Endothelial cell of umbilical vein (primary cell): ENCODE measurements at regions not wholly inside any gene's neighbourhood (a gene's known extent, or its start where the extent isn't known, plus 50 kb on each side); places are given as distances from the start of the nearest gene placed in this dataset.

ENCODE experiments used
- BruUV-seq: library from RNA; stranded (reverse); fragments of 400-500 nt; replicated peaks from 2 replicates; lab custom pipeline; 2021; lab: Mats Ljungman, UMichigan
- CTCF ChIA-PET: fragments of 300-600, 350-600 bp; sonication (Branson Sonifier 250); formaldehyde crosslinking; loops from one replicate; lab custom pipeline; 2021; ENCODE audit warnings: antibody characterized with exemption, inconsistent platforms; lab: Charles Lee
- POLR2A ChIA-PET: fragments of 300-600, 350-600 bp; sonication (Branson Sonifier 250); formaldehyde crosslinking; loops from one replicate; lab custom pipeline; 2021; ENCODE audit warnings: antibody characterized with exemption, inconsistent platforms; lab: Charles Lee
- DNase-seq: peaks from one replicate; pipeline ENCODE4 v3.0.0-alpha.2; 2011; ENCODE audit warnings: low read depth, low spot score
- FAIRE-seq: peaks from 2 replicates; lab custom pipeline; 2011; peaks lifted over from hg19 to GRCh38; lab: Jason Lieb, UNC
- H2AFZ ChIP-seq: 2 replicates; pipeline ENCODE4 v1.6.0; 2012; ENCODE audit warnings: low read depth, low read length, control low read depth, inconsistent platforms
- H3K27ac ChIP-seq: 2 replicates; pipeline ENCODE4 v1.5.1; 2011; ENCODE audit warnings: low read depth, mild to moderate bottlenecking, control low read depth, low read length, moderate library complexity; ENCODE audit not compliant: insufficient read depth
- H3K27me3 ChIP-seq, 2 experiments: 2 replicates each; pipeline versions ENCODE4 v1.6.0 to v1.6.1; 2011; ENCODE audit warnings: low read length in 2 of 2, mixed read lengths in 1 of 2; ENCODE audit not compliant: control insufficient read depth in 2 of 2, insufficient read depth in 2 of 2
- H3K36me3 ChIP-seq, 2 experiments: 2 replicates in 1 of 2; 3 replicates in 1 of 2; pipeline ENCODE4 v1.5.1; 2011; ENCODE audit warnings: low read length in 2 of 2, mild to moderate bottlenecking in 1 of 2, moderate library complexity in 1 of 2; ENCODE audit not compliant: control insufficient read depth in 2 of 2, insufficient read depth in 2 of 2; ENCODE audit errors: extremely low read depth in 1 of 2
- H3K4me1 ChIP-seq: 3 replicates; pipeline ENCODE4 v1.5.1; 2011; ENCODE audit warnings: mild to moderate bottlenecking, low read length; ENCODE audit not compliant: control insufficient read depth, insufficient read depth; ENCODE audit errors: extremely low read depth
- H3K4me2 ChIP-seq: 2 replicates; pipeline ENCODE4 v1.6.1; 2011; ENCODE audit warnings: low read length, control low read depth, mixed read lengths; ENCODE audit not compliant: insufficient read depth
- H3K4me3 ChIP-seq, 3 experiments: fragments of 200-600 bp in 1 of 3; sonication (generic), shearing (Covaris generic) in 1 of 3; replicated peaks in 1 of 3; 2 replicates each; pipeline ENCODE4 v1.5.1; 2011 to 2016; ENCODE audit warnings: control low read depth in 3 of 3, low read length in 3 of 3, mild to moderate bottlenecking in 2 of 3, inconsistent platforms in 1 of 3, low read depth in 1 of 3, moderate library complexity in 1 of 3; ENCODE audit not compliant: insufficient read depth in 1 of 3
- H3K79me2 ChIP-seq: 2 replicates; pipeline ENCODE4 v1.6.0; 2012; ENCODE audit warnings: low read length, inconsistent platforms; ENCODE audit not compliant: control insufficient read depth, insufficient read depth
- H3K9ac ChIP-seq: replicated peaks from 2 replicates; pipeline ENCODE3; 2011; ENCODE audit warnings: low read length, control low read depth; ENCODE audit not compliant: insufficient read depth; ENCODE audit errors: extremely low read depth
- H3K9me1 ChIP-seq: replicated peaks from 3 replicates; pipeline ENCODE4 v1.6.0; 2011; ENCODE audit warnings: mild to moderate bottlenecking, low read length; ENCODE audit not compliant: control insufficient read depth, insufficient read depth; ENCODE audit errors: extremely low read depth
- H3K9me3 ChIP-seq: replicated peaks from 2 replicates; pipeline ENCODE4 v1.5.1; 2012; ENCODE audit warnings: low read length, inconsistent platforms; ENCODE audit not compliant: control insufficient read depth, insufficient read depth
- H4K20me1 ChIP-seq: replicated peaks from 2 replicates; pipeline ENCODE3; 2011; ENCODE audit warnings: mild to moderate bottlenecking, low read length; ENCODE audit not compliant: control insufficient read depth, insufficient read depth; ENCODE audit errors: extremely low read depth
- EZH2 ChIP-seq: IDR thresholded peaks from 2 replicates; pipeline ENCODE4 v1.6.1; 2012; ENCODE audit warnings: borderline replicate concordance, low read depth, mild to moderate bottlenecking, moderate library complexity, low read length, inconsistent platforms; ENCODE audit not compliant: severe bottlenecking
- FOS ChIP-seq: IDR thresholded peaks from 2 replicates; pipeline ENCODE4 v1.6.1; 2011; ENCODE audit warnings: mild to moderate bottlenecking, low read length, moderate library complexity, borderline replicate concordance; ENCODE audit not compliant: insufficient read depth
- GATA2 ChIP-seq: IDR thresholded peaks from 2 replicates; pipeline ENCODE4 v1.7.0; 2011; ENCODE audit warnings: low read depth, mild to moderate bottlenecking, moderate library complexity, mixed read lengths, low read length; ENCODE audit not compliant: insufficient read length, insufficient read depth
- JUN ChIP-seq: IDR thresholded peaks from 2 replicates; pipeline ENCODE4 v1.6.1; 2011; ENCODE audit warnings: borderline replicate concordance, low read depth; ENCODE audit not compliant: insufficient read length, insufficient read depth
- MYC ChIP-seq: IDR thresholded peaks from one replicate; pipeline ENCODE4 v1.6.1; 2011; ENCODE audit warnings: mild to moderate bottlenecking, low read depth, low read length
- POLR2A ChIP-seq: IDR thresholded peaks from 2 replicates; pipeline ENCODE4 v1.6.1; 2012; ENCODE audit warnings: low read depth, mild to moderate bottlenecking, control low read depth, low read length
- POLR2AphosphoS5 ChIP-seq: IDR thresholded peaks from 2 replicates; pipeline ENCODE4 v1.6.1; 2012; ENCODE audit warnings: low read depth, mild to moderate bottlenecking, control low read depth, low read length, moderate library complexity; ENCODE audit not compliant: insufficient read depth
- dilution Hi-C: fragments of 300-500 bp; cut with MboI; formaldehyde crosslinking; loops from one replicate; pipeline ENCODE4 v1.15.0; 2019; ENCODE audit warnings: low sequenced_read_pairs; ENCODE audit not compliant: extremely low pct_ligation_motif_present
- intact Hi-C: fragments of 100-400 bp; cut with micrococcal nuclease; formaldehyde crosslinking; loops from one replicate; pipeline ENCODE4 v1.10.0; 2022
- TF ChIP-seq, protein P1 (sequence below), 2 donors: IDR thresholded peaks; 1 replicate in 1 of 2; 2 replicates in 1 of 2; pipeline ENCODE4 v1.5.1; 2011; ENCODE audit warnings: low read length in 2 of 2, mild to moderate bottlenecking in 2 of 2, moderate library complexity in 2 of 2, control low read depth in 1 of 2, inconsistent platforms in 1 of 2, low read depth in 1 of 2; ENCODE audit not compliant: insufficient read depth in 1 of 2; ENCODE audit errors: extremely low read depth in 1 of 2
- TF ChIP-seq, protein P2 (sequence below): IDR thresholded peaks from 2 replicates; pipeline ENCODE4 v1.6.1; 2011; ENCODE audit not compliant: insufficient read depth, insufficient read length

DNA sequence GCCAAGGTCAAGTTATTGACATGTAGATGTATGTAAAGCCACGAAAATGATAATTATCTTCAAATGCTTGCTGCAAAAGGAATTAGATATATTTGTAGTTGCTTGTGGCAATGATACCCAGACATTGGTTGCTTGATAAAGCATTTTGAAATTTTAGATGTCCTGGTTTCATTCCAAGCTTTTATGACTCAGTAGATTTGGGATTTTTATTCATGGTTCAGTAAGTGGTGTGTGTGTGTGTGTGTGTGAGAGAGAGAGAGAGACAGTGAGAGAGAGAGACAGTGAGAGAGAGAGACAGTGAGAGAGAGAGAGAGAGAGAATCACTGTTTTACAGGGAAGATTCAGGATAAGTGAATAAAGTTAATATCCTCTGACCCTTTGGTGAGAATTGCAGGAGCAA lies 498.2 kb upstream of the C1orf87 start:
- H3K4me3 ChIP-seq, result no peak overlapping the region
- FAIRE-seq (no peak), DNase-seq (no peak)
- H3K4me2 ChIP-seq, result no peak overlapping the region
- no peak overlapping the region for H3K9ac ChIP-seq
- no peak overlapping the region for H2AFZ ChIP-seq
- H3K9me3 ChIP-seq, result no peaks in the 10 kb centered on the region
- dilution Hi-C loops (no loop called here), intact Hi-C loops (loop anchor here (2.0 to 10.0 kb wide), 3 partner anchors 17 to 393 kb away; no protein-coding TSS in a partner anchor)
- no peaks in the 10 kb centered on the region for H3K79me2 ChIP-seq
- H4K20me1 ChIP-seq, result no peaks in the 10 kb centered on the region
- TF ChIP-seq FOS (no peak), EZH2 (no peak), POLR2AphosphoS5 (no peak), GATA2 (no peak), JUN (no peak), POLR2A (no peak), MYC (no peak)
- TF ChIP-seq, protein P1, sequence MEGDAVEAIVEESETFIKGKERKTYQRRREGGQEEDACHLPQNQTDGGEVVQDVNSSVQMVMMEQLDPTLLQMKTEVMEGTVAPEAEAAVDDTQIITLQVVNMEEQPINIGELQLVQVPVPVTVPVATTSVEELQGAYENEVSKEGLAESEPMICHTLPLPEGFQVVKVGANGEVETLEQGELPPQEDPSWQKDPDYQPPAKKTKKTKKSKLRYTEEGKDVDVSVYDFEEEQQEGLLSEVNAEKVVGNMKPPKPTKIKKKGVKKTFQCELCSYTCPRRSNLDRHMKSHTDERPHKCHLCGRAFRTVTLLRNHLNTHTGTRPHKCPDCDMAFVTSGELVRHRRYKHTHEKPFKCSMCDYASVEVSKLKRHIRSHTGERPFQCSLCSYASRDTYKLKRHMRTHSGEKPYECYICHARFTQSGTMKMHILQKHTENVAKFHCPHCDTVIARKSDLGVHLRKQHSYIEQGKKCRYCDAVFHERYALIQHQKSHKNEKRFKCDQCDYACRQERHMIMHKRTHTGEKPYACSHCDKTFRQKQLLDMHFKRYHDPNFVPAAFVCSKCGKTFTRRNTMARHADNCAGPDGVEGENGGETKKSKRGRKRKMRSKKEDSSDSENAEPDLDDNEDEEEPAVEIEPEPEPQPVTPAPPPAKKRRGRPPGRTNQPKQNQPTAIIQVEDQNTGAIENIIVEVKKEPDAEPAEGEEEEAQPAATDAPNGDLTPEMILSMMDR (IDR thresholded peaks at IDR 0.05; ENCODE audit: extremely low read depth in 1 of 2, insufficient read depth in 1 of 2, low read depth in 1 of 2, low read length in 2 of 2), result no peak
- TF ChIP-seq, protein P2, sequence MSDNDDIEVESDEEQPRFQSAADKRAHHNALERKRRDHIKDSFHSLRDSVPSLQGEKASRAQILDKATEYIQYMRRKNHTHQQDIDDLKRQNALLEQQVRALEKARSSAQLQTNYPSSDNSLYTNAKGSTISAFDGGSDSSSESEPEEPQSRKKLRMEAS, result no peak
- H3K36me3 ChIP-seq, result no peaks in the 10 kb centered on the region
- no peak overlapping the region for H3K27ac ChIP-seq
- no peaks in the 10 kb centered on the region for H3K27me3 ChIP-seq
- ChIA-PET CTCF (no interaction called here), POLR2A (no interaction called here)
- H3K4me1 ChIP-seq, result peaks cover 18% of the 10 kb centered on the region
- H3K9me1 ChIP-seq, result no peaks in the 10 kb centered on the region
- BruUV-seq, result no TSS peak
